HepG2 (cell line): ENCODE measurements at regions not wholly inside any gene's neighbourhood (a gene's known extent, or its start where the extent isn't known, plus 50 kb on each side); places are given as distances from the start of the nearest gene placed in this dataset.

Experiments used
- HNRNPUL1 ChIP-seq: fragments of 200-400 bp; formaldehyde crosslinking; IDR thresholded peaks from 2 replicates; pipeline ENCODE4 v1.6.1; 2017; ENCODE audit warnings: low read depth, mild to moderate bottlenecking, low read length, moderate library complexity
- JUND ChIP-seq: sonication (generic); formaldehyde crosslinking; IDR thresholded peaks from 2 replicates; pipeline ENCODE4 v1.8.0; 2022; ENCODE audit warnings: mild to moderate bottlenecking, missing genetic modification reagents
- MIER3 ChIP-seq: IDR thresholded peaks from 2 replicates; pipeline ENCODE4 v1.6.1; 2016; ENCODE audit warnings: missing compliant biosample characterization, borderline replicate concordance
- PAXIP1 ChIP-seq: sonication (generic); formaldehyde crosslinking; conservative IDR thresholded peaks from 2 replicates; pipeline ENCODE4 v1.4.0; 2020; ENCODE audit warnings: mild to moderate bottlenecking, missing genetic modification reagents, moderate library complexity
- SOX6 ChIP-seq, 2 experiments: fragments of 450-650 bp in 1 of 2; sonication (generic) in 1 of 2; formaldehyde crosslinking in 1 of 2; IDR thresholded peaks; 2 replicates each; pipeline versions ENCODE4 v1.4.0 to v1.6.1; 2017 to 2020; ENCODE audit warnings: antibody characterized with exemption in 1 of 2, mild to moderate bottlenecking in 1 of 2, missing genetic modification reagents in 1 of 2
- SP140L ChIP-seq: sonication (generic); formaldehyde crosslinking; IDR thresholded peaks from 2 replicates; pipeline ENCODE4 v1.4.0; 2020; ENCODE audit warnings: missing genetic modification reagents, borderline replicate concordance
- ZNF768 ChIP-seq: sonication (generic); formaldehyde crosslinking; IDR thresholded peaks from 2 replicates; pipeline ENCODE4 v1.4.0; 2020; ENCODE audit warnings: missing genetic modification reagents
- TF ChIP-seq, protein P1 (sequence below): sonication (generic); formaldehyde crosslinking; IDR thresholded peaks from one replicate; pipeline ENCODE4 v1.5.1; 2020; ENCODE audit warnings: mild to moderate bottlenecking, missing genetic modification reagents; ENCODE audit errors: not compliant biosample characterization

DNA sequence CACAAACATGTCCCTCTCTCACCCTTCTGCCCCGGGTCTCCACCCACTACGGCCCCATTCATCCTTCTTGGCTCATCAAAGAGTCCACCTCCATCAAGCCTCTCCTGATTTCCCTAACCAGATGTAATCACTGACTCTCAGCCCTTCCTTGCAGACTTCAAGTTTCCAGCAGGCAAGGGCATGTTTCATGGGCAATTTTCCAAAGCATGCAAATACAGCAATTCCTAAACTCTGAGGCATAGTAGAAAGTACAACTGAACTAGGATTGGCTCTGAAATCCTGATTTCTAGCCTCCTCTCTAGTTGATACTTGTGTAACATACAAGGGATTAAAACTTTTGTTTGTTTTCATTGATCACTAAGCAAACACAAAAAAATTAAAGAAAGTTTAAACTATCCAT is 109.1 kb upstream of the GADD45A start:
- TF ChIP-seq, protein P1, sequence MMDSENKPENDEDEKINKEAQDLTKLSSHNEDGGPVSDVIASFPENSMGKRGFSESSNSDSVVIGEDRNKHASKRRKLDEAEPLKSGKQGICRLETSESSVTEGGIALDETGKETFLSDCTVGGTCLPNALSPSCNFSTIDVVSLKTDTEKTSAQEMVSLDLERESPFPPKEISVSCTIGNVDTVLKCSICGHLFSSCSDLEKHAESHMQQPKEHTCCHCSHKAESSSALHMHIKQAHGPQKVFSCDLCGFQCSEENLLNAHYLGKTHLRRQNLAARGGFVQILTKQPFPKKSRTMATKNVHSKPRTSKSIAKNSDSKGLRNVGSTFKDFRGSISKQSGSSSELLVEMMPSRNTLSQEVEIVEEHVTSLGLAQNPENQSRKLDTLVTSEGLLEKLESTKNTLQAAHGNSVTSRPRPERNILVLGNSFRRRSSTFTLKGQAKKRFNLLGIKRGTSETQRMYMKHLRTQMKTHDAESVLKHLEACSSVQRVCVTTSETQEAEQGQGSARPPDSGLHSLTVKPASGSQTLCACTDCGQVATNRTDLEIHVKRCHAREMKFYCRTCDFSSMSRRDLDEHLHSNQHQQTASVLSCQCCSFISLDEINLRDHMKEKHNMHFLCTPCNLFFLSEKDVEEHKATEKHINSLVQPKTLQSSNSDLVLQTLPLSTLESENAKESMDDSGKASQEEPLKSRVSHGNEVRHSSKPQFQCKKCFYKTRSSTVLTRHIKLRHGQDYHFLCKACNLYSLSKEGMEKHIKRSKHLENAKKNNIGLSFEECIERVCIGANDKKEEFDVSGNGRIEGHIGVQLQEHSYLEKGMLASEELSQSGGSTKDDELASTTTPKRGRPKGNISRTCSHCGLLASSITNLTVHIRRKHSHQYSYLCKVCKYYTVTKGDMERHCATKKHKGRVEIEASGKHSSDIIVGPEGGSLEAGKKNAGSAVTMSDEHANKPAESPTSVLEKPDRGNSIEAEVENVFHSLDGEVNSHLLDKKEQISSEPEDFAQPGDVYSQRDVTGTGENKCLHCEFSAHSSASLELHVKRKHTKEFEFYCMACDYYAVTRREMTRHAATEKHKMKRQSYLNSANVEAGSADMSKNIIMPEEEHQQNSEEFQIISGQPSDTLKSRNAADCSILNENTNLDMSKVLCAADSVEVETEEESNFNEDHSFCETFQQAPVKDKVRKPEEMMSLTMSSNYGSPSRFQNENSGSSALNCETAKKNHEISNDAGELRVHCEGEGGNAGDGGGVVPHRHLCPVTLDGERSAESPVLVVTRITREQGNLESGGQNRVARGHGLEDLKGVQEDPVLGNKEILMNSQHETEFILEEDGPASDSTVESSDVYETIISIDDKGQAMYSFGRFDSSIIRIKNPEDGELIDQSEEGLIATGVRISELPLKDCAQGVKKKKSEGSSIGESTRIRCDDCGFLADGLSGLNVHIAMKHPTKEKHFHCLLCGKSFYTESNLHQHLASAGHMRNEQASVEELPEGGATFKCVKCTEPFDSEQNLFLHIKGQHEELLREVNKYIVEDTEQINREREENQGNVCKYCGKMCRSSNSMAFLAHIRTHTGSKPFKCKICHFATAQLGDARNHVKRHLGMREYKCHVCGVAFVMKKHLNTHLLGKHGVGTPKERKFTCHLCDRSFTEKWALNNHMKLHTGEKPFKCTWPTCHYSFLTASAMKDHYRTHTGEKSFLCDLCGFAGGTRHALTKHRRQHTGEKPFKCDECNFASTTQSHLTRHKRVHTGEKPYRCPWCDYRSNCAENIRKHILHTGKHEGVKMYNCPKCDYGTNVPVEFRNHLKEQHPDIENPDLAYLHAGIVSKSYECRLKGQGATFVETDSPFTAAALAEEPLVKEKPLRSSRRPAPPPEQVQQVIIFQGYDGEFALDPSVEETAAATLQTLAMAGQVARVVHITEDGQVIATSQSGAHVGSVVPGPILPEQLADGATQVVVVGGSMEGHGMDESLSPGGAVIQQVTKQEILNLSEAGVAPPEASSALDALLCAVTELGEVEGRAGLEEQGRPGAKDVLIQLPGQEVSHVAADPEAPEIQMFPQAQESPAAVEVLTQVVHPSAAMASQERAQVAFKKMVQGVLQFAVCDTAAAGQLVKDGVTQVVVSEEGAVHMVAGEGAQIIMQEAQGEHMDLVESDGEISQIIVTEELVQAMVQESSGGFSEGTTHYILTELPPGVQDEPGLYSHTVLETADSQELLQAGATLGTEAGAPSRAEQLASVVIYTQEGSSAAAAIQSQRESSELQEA (CRISPR knock-in tag): no peak
- TF ChIP-seq JUND (no peak), PAXIP1 (no peak), SOX6 (IDR thresholded peaks at IDR 0.05) (no peak), SOX6 (CRISPR knock-in tag; IDR thresholded peaks at IDR 0.05) (no peak), HNRNPUL1 (no peak), ZNF768 (no peak), SP140L (CRISPR knock-in tag) (no peak), MIER3 (no peak)
